ENCODE measurements at regions not wholly inside any gene's neighbourhood (a gene's known extent, or its start where the extent isn't known, plus 50 kb on each side); places are given as distances from the start of the nearest gene placed in this dataset.

- TF ChIP-seq CTCF (IDR thresholded peaks at IDR 0.05): no peak
- no peak for TF ChIP-seq POLR2A (IDR thresholded peaks at IDR 0.05)
Measured at GRCh38 chr7:115136796-115137443, 215.0 kb downstream of the MDFIC start.

All from right lobe of liver (tissue), 4 donors.